ENCODE measurements at regions not wholly inside any gene's neighbourhood (a gene's known extent, or its start where the extent isn't known, plus 50 kb on each side); places are given as distances from the start of the nearest gene placed in this dataset.

DNA sequence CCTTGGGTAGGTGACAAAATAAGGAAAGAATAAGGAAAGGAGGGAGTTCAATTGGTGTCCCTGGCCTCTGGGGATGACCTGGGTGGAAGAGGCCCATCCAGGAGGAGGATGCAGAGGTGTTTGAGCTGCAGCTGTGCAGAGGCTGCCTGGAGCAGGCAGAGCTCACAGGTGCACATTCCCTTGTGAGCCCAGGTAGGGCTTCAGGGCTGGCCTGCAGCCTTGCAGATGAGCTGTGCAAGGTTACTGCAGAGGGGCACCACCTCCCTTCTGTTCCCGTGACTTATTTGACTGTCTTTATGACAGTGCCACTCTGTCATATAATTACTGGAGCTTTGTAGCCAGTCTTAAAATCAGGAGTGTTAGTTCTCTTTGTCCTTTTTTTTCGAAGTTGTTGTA, 263.2 kb upstream of the HS6ST1 start:
- H3K4me1 ChIP-seq: no peaks in the 10 kb centered on the region
- whole genome bisulfite sequencing, 3 donors: 91 to 94% (median 92%) methylated on average over 2 of the region's 2 CpGs
- peaks cover 0 to 4% (median 0%) of the 10 kb centered on the region in 3 donors for H3K27me3 ChIP-seq (ENCODE audit: insufficient read depth in 3 of 3, low read length in 2 of 3)
- no peak for ATAC-seq
- TF ChIP-seq, protein P1, sequence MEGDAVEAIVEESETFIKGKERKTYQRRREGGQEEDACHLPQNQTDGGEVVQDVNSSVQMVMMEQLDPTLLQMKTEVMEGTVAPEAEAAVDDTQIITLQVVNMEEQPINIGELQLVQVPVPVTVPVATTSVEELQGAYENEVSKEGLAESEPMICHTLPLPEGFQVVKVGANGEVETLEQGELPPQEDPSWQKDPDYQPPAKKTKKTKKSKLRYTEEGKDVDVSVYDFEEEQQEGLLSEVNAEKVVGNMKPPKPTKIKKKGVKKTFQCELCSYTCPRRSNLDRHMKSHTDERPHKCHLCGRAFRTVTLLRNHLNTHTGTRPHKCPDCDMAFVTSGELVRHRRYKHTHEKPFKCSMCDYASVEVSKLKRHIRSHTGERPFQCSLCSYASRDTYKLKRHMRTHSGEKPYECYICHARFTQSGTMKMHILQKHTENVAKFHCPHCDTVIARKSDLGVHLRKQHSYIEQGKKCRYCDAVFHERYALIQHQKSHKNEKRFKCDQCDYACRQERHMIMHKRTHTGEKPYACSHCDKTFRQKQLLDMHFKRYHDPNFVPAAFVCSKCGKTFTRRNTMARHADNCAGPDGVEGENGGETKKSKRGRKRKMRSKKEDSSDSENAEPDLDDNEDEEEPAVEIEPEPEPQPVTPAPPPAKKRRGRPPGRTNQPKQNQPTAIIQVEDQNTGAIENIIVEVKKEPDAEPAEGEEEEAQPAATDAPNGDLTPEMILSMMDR (IDR thresholded peaks at IDR 0.05): no peak
- DNase-seq: no peak
- no peaks in the 10 kb centered on the region for H3K36me3 ChIP-seq (ENCODE audit: insufficient read depth in 1 of 2, low read depth in 1 of 2)
- no peak overlapping the region for H3K27ac ChIP-seq
- H3K4me3 ChIP-seq: no peak overlapping the region
- peaks cover 12% of the 10 kb centered on the region for H3K9me3 ChIP-seq
- intact Hi-C loops (cut with DNase I): no loop called here

DNA sequence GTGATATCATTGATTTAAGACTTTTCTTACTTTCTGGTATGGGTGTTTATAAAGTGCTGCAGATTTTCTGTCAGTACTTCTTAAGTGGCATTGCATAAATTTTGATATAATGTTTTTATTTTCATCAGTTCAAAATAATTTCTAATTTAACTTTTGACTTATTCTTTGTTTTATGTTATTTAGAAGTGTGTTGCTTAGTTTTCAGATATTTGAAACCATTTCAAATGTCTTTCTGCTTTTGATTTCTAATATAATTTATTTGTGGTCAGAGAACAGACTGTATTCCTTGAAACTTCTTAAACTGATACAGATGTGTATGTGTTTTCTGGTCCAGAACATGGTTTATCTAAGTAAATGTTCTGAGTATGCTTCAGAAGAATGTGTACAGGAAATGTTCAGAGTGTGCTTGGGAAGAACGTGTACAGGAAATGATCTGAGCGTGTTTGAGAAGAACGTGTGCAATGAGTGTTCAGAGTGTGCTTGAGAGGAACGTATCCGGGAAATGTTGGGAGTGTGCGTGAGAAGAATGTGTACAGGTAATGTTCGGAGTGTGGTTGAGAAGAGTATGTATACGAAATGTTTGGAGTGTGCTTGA, 265.7 kb upstream of the HS6ST1 start:
- no peak overlapping the region for H3K4me3 ChIP-seq
- H3K36me3 ChIP-seq (ENCODE audit: insufficient read depth in 1 of 2, low read depth in 1 of 2): no peaks in the 10 kb centered on the region
- H3K27me3 ChIP-seq (ENCODE audit: insufficient read depth in 3 of 3, low read length in 2 of 3): peaks cover 0 to 4% (median 0%) of the 10 kb centered on the region in 3 donors
- TF ChIP-seq, protein P1 (IDR thresholded peaks at IDR 0.05): no peak
- no peaks in the 10 kb centered on the region for H3K4me1 ChIP-seq
- WGBS, 3 donors: 73 to 80% (median 76%) methylated on average over 8 of the region's 8 CpGs
- DNase-seq: no peak
- peaks cover 12% of the 10 kb centered on the region for H3K9me3 ChIP-seq
- intact Hi-C loops (cut with DNase I): no loop called here
- ATAC-seq: no peak
- no peak overlapping the region for H3K27ac ChIP-seq

DNA sequence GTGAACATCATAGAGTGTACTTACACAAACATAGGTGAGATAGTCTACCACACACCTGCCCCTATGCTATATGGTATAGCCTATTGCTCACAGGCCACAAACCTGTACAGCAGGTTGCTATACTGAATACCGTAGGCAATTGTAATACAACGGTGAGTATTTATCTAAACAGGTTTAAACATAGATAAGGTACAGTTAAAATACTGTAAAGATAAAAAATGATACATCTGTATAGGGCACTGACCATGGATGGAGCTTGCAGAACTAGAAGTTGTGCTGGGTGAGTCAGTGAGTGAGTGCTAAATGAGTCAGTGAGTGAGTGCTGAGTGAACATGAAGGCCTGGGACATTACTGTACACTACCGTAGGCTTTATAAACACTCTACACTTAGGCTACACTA, 267.0 kb upstream of the HS6ST1 start:
- intact Hi-C loops (cut with DNase I): no loop called here
- ATAC-seq: no peak
- 97 to 99% (median 98%) methylated on average over 3 of the region's 3 CpGs for WGBS, 3 donors
- no peaks in the 10 kb centered on the region for H3K4me1 ChIP-seq
- H3K27ac ChIP-seq: no peak overlapping the region
- H3K36me3 ChIP-seq (ENCODE audit: insufficient read depth in 1 of 2, low read depth in 1 of 2): no peaks in the 10 kb centered on the region
- TF ChIP-seq, protein P1 (IDR thresholded peaks at IDR 0.05): no peak
- H3K9me3 ChIP-seq: peaks cover 12% of the 10 kb centered on the region
- H3K27me3 ChIP-seq (ENCODE audit: insufficient read depth in 3 of 3, low read length in 2 of 3): peaks cover 0 to 4% (median 0%) of the 10 kb centered on the region in 3 donors
- H3K4me3 ChIP-seq: no peak overlapping the region
- no peak for DNase-seq

DNA sequence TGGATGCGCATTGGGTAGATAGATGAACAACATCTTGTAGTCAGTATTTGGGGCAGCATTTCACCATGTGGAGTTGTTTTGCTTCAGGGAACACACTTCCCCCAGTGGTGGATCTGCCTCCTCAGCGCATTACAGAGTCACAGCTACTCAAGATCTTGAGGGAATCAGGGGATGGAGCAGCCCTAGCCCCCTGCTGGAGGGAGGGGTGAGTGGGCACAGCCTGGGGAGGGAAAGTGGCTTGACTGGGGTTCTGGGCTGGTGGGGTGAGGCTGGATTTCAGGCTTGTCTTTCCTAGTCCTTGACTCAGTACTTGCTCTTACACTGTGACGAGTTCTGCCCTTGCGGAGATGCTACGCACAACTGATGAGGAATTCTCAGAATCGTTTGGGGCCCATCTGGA, 271.0 kb upstream of the HS6ST1 start:
- intact Hi-C loops (cut with DNase I): no loop called here
- H3K27ac ChIP-seq: no peak overlapping the region
- no peak for ATAC-seq
- no peaks in the 10 kb centered on the region for H3K4me1 ChIP-seq
- peaks cover 0 to 4% (median 0%) of the 10 kb centered on the region in 3 donors for H3K27me3 ChIP-seq (ENCODE audit: insufficient read depth in 3 of 3, low read length in 2 of 3)
- H3K9me3 ChIP-seq: peaks cover 10% of the 10 kb centered on the region
- no peaks in the 10 kb centered on the region for H3K36me3 ChIP-seq (ENCODE audit: insufficient read depth in 1 of 2, low read depth in 1 of 2)
- no peak for DNase-seq
- TF ChIP-seq, protein P1 (IDR thresholded peaks at IDR 0.05): no peak
- 93 to 96% (median 95%) methylated on average over 6 of the region's 6 CpGs for WGBS, 3 donors
- no peak overlapping the region for H3K4me3 ChIP-seq

All from psoas muscle (tissue), 7 donors.